Ovary (tissue), 3 donors: ENCODE measurements at regions not wholly inside any gene's neighbourhood (a gene's known extent, or its start where the extent isn't known, plus 50 kb on each side); places are given as distances from the start of the nearest gene placed in this dataset.

ENCODE experiments used
- CTCF ChIP-seq, 3 donors: fragments of 450-650 bp in 2 of 3; fragments of 200-600 bp in 1 of 3; IDR thresholded peaks; one replicate each; pipeline versions ENCODE4 v1.5.1 to v1.8.0; 2016 to 2022; ENCODE audit warnings: antibody characterized with exemption in 3 of 3, mild to moderate bottlenecking in 1 of 3
- EP300 ChIP-seq: sonication (generic); formaldehyde crosslinking; IDR thresholded peaks from one replicate; pipeline ENCODE4 v1.6.1; 2017; ENCODE audit warnings: antibody characterized with exemption
- POLR2A ChIP-seq: fragments of 450-650 bp; IDR thresholded peaks from one replicate; pipeline ENCODE4 v1.6.1; 2017; ENCODE audit warnings: antibody characterized with exemption, mild to moderate bottlenecking, moderate library complexity
- donor health status: DM: no; HTN: no; CAD: no.

DNA sequence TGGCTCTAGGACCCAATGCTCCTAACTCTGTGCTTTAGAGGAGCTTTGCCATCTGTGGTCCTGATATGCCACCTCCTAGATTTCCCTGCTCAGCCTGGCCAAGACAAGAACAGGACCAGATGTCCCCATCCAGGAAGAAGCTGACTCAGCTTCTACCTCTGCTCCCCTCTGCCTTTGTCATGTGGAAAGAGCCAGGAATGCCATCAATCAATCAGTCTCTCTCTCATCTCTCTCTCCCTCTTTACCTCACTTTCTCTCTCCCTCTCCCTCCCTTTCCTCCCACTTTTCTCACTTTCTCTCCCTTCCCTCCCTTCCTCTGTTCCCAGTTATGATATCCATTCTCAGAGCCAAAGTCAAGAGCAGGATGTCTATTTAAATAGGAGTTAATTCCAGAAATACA, 892.5 kb upstream of the TMEM132C start:
- TF ChIP-seq POLR2A: no peak
- no peak for TF ChIP-seq EP300
- no peak for TF ChIP-seq CTCF (IDR thresholded peaks at IDR 0.05)
